ENCODE measurements at regions not wholly inside any gene's neighbourhood (a gene's known extent, or its start where the extent isn't known, plus 50 kb on each side); places are given as distances from the start of the nearest gene placed in this dataset.

DNA sequence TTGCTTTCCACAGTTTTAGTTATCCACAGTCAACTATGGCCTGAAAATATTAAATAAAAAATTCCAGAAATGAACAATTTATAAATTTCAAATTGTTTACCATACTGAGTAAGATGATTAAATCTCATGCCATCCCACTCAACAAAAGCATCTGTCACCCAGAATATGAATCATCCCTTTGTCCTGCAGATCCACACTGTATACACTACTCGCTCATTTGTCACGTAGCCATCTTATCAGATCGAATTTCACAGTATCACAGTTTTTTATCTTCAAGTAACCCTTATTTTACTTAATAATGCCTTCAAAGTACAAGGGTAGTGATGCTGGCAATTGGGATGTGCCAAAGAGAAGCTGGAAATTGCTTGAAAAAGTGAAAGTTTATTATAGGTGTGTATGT lies 291.8 kb upstream of the LRATD1 start:
- TF ChIP-seq SP1 (IDR thresholded peaks at IDR 0.05) (no peak), SUZ12 (IDR thresholded peaks at IDR 0.05) (no peak), L3MBTL2 (conservative IDR thresholded peaks at IDR 0.05) (no peak), FOXK2 (IDR thresholded peaks at IDR 0.05) (no peak), FOXM1 (IDR thresholded peaks at IDR 0.05; ENCODE audit: borderline replicate concordance) (no peak), ELF4 (IDR thresholded peaks at IDR 0.05) (no peak), TARDBP (IDR thresholded peaks at IDR 0.05) (no peak), BHLHE40 (IDR thresholded peaks at IDR 0.05; ENCODE audit: borderline replicate concordance) (no peak), LEF1 (IDR thresholded peaks at IDR 0.05; ENCODE audit: borderline replicate concordance) (no peak), ARNT (IDR thresholded peaks at IDR 0.05) (no peak), HDGF (IDR thresholded peaks at IDR 0.05; ENCODE audit: borderline replicate concordance) (no peak), NFRKB (IDR thresholded peaks at IDR 0.05) (no peak), FOXA1 (IDR thresholded peaks at IDR 0.05) (no peak)

Measured in HEK293T (cell line).